Stomach (tissue), 8 donors: ENCODE measurements at regions not wholly inside any gene's neighbourhood (a gene's known extent, or its start where the extent isn't known, plus 50 kb on each side); places are given as distances from the start of the nearest gene placed in this dataset.

Experiments used
- DNase-seq, 2 donors: peaks; one replicate each; pipeline versions ENCODE4 v3.0.0 to v3.0.0-alpha.2; 2013 to 2019
- H3K27ac ChIP-seq, 5 donors: fragments of 200-600 bp in 4 of 5; sonication (generic) in 4 of 5; one replicate each; pipeline ENCODE4 v1.5.1; 2013 to 2019; ENCODE audit warnings: mild to moderate bottlenecking in 1 of 5, moderate library complexity in 1 of 5
- H3K27me3 ChIP-seq, 3 donors: fragments of 200-600 bp; sonication (generic); one replicate each; pipeline ENCODE4 v1.5.1; 2017 to 2019; ENCODE audit warnings: mixed run types in 1 of 3
- H3K36me3 ChIP-seq, 4 donors: fragments of 200-600 bp; sonication (generic); 1 replicate in 3 of 4; 2 replicates in 1 of 4; pipeline ENCODE4 v1.5.1; 2016 to 2019
- H3K4me1 ChIP-seq, 4 donors: fragments of 200-600 bp; sonication (generic); one replicate each; pipeline ENCODE4 v1.5.1; 2016 to 2019
- H3K4me3 ChIP-seq, 4 donors: fragments of 200-600 bp; sonication (generic) in 3 of 4; one replicate each; pipeline ENCODE4 v1.5.1; 2016 to 2019; ENCODE audit warnings: mild to moderate bottlenecking in 1 of 4
- H3K9me3 ChIP-seq, 4 donors: fragments of 200-600 bp; sonication (generic); one replicate each; pipeline ENCODE4 v1.5.1; 2016 to 2019
- EP300 ChIP-seq: sonication (generic); formaldehyde crosslinking; IDR thresholded peaks from one replicate; pipeline ENCODE4 v1.6.1; 2017; ENCODE audit warnings: antibody characterized with exemption
- POLR2A ChIP-seq, 4 donors: fragments of 450-650 bp; IDR thresholded peaks; one replicate each; pipeline ENCODE4 v1.6.1; 2016; ENCODE audit warnings: antibody characterized with exemption in 4 of 4, control low read depth in 2 of 4, mild to moderate bottlenecking in 1 of 4, moderate library complexity in 1 of 4
- POLR2AphosphoS5 ChIP-seq, 3 donors: sonication (generic); formaldehyde crosslinking; IDR thresholded peaks; one replicate each; pipeline ENCODE4 v1.6.1; 2016; ENCODE audit warnings: antibody characterized with exemption in 3 of 3
- WGBS, 5 donors: extraction: QIAGEN DNeasy Blood & Tissue Kit in 3 of 5; methylation state at CpG; one replicate each; pipeline versions ENCODE4 v1.1.5 to v1.1.7; 2013 to 2018; 5-methylcytosine and 5-hydroxymethylcytosine counted together
- intact Hi-C: fragments of 100-400 bp; cut with DNase I; formaldehyde crosslinking; loops from one replicate; pipeline ENCODE4 v1.15.1; 2023; ENCODE audit warnings: low total_unique reads
- TF ChIP-seq, protein P1 (sequence below), 7 experiments: fragments of 450-650 bp in 4 of 7; fragments of 200-600 bp in 3 of 7; sonication (generic) in 3 of 7; IDR thresholded peaks; one replicate each; pipeline ENCODE4 v1.5.1; 2016 to 2019; ENCODE audit warnings: antibody characterized with exemption in 7 of 7, control low read depth in 2 of 7, mild to moderate bottlenecking in 1 of 7
- donor health status: healthy with polysubstance abuse.
- donor health status: Bipolar disorder and iron deficiency.
- donor health status: healthy.

DNA sequence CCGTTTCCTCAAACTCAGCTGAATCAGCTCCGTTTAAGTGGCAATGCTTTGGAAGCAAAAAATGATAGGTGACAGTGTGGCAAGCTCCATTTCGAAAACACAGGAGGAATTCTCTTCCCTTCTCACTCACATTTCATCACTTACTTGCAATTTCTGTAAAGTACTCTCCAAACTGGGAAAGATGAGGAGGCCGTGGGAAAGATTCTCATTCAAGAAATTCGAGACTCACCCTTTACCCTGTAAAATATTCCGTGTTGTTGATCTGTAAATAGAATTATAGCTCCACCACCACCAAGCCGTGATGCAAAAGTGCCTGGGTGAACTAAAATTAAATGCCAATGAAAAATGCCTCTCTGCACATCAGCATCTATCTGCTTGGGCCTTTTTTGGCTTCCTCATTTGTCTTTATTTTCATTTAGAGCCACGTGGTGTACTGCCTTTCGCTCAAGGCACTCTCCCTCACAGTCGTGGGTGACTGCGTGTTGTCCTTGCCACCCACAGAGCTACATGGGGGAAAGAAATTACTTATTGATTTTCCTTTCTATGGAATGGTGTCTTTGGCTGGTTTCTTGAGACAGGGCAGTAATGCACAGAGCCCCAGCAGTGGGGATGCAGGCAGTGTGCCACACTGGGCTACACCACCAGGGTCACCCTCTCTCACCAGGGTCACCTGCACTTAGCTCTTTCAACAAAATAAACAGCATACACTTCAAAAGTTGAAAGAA is 289.3 kb upstream of the TAS2R1 start:
- intact Hi-C loops = no loop called here
- no peaks in the 10 kb centered on the region for H3K4me1 ChIP-seq
- TF ChIP-seq, protein P1, sequence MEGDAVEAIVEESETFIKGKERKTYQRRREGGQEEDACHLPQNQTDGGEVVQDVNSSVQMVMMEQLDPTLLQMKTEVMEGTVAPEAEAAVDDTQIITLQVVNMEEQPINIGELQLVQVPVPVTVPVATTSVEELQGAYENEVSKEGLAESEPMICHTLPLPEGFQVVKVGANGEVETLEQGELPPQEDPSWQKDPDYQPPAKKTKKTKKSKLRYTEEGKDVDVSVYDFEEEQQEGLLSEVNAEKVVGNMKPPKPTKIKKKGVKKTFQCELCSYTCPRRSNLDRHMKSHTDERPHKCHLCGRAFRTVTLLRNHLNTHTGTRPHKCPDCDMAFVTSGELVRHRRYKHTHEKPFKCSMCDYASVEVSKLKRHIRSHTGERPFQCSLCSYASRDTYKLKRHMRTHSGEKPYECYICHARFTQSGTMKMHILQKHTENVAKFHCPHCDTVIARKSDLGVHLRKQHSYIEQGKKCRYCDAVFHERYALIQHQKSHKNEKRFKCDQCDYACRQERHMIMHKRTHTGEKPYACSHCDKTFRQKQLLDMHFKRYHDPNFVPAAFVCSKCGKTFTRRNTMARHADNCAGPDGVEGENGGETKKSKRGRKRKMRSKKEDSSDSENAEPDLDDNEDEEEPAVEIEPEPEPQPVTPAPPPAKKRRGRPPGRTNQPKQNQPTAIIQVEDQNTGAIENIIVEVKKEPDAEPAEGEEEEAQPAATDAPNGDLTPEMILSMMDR (IDR thresholded peaks at IDR 0.05) = no peak
- TF ChIP-seq POLR2A (IDR thresholded peaks at IDR 0.05) (no peak), POLR2AphosphoS5 (IDR thresholded peaks at IDR 0.05) (no peak), EP300 (no peak)
- peaks cover 0 to 21% (median 13%) of the 10 kb centered on the region in 4 donors for H3K9me3 ChIP-seq
- no peak for DNase-seq
- WGBS, 5 donors = 50 to 64% (median 62%) methylated on average over 11 of the region's 11 CpGs
- H3K36me3 ChIP-seq = no peaks in the 10 kb centered on the region
- H3K27me3 ChIP-seq = no peaks in the 10 kb centered on the region
- H3K27ac ChIP-seq = no peak overlapping the region
- H3K4me3 ChIP-seq = no peak overlapping the region

DNA sequence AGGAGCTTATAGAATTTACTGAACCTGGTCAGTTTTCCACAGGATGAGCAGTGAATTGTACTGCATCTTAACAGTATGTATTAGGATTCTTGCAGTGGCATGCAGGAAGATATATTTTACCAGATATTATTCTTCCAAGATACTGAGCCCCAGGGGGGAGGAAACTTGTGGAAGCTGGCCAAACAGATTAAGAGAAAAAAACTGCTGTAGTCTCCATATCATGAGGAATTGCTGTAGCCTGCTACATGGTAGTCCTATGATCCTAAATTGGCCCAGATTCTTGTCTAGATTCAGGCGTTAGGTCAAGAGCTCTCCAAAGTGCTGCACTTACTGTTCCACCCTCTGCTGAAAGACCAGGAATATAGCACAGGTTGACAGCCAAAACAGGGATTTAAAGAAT is 275.5 kb upstream of the TAS2R1 start:
- TF ChIP-seq POLR2A (IDR thresholded peaks at IDR 0.05) = no peak
- no peak for TF ChIP-seq POLR2AphosphoS5 (IDR thresholded peaks at IDR 0.05)
- TF ChIP-seq, protein P1 (IDR thresholded peaks at IDR 0.05) = no peak
- TF ChIP-seq EP300 = no peak
- H3K36me3 ChIP-seq = no peaks in the 10 kb centered on the region
- no peak for DNase-seq
- H3K4me1 ChIP-seq = no peaks in the 10 kb centered on the region
- no peak overlapping the region for H3K27ac ChIP-seq
- no peak overlapping the region for H3K4me3 ChIP-seq
- 39 to 52% (median 50%) methylated on average over 1 of the region's 1 CpG for WGBS, 5 donors
- intact Hi-C loops = no loop called here
- peaks cover 0 to 4% (median 0%) of the 10 kb centered on the region in 3 donors for H3K27me3 ChIP-seq
- peaks cover 0 to 15% (median 7%) of the 10 kb centered on the region in 4 donors for H3K9me3 ChIP-seq

GRCh38 chr5:9903801-9904200 is 273.6 kb upstream of the TAS2R1 start:
- peak in 1 of 2 donors; percentile 9 for DNase-seq
- H3K36me3 ChIP-seq = no peaks in the 10 kb centered on the region

GRCh38 chr5:9898319-9898718 is 268.2 kb upstream of the TAS2R1 start:
- peak in 1 of 2 donors; percentile 26 for DNase-seq
- 46 to 61% (median 56%) methylated on average over 4 of the region's 4 CpGs for WGBS, 5 donors
- Histone ChIP-seq H3K4me3 (no peak overlapping the region), H3K4me1 (no peaks in the 10 kb centered on the region), H3K9me3 (peaks cover 0 to 11% (median 2%) of the 10 kb centered on the region in 4 donors), H3K27ac (no peak overlapping the region), H3K27me3 (no peaks in the 10 kb centered on the region), H3K36me3 (no peaks in the 10 kb centered on the region)
- TF ChIP-seq EP300 (no peak), POLR2AphosphoS5 (IDR thresholded peaks at IDR 0.05) (no peak), POLR2A (IDR thresholded peaks at IDR 0.05) (no peak)
- TF ChIP-seq, protein P1 (IDR thresholded peaks at IDR 0.05) = no peak
- intact Hi-C loops = no loop called here

More at GRCh38 chr5:9903801-9904200, 273.6 kb upstream of the TAS2R1 start:
- H3K27me3 ChIP-seq = peaks cover 0 to 4% (median 0%) of the 10 kb centered on the region in 3 donors
- peaks cover 0 to 15% (median 7%) of the 10 kb centered on the region in 4 donors for H3K9me3 ChIP-seq
- no peak for TF ChIP-seq EP300
- no peak for TF ChIP-seq POLR2AphosphoS5 (IDR thresholded peaks at IDR 0.05)
- TF ChIP-seq, protein P1 (IDR thresholded peaks at IDR 0.05) = no peak
- no peak for TF ChIP-seq POLR2A (IDR thresholded peaks at IDR 0.05)
- intact Hi-C loops = no loop called here
- no peaks in the 10 kb centered on the region for H3K4me1 ChIP-seq
- no peak overlapping the region for H3K4me3 ChIP-seq
- no peak overlapping the region for H3K27ac ChIP-seq
